ENCODE measurements at regions not wholly inside any gene's neighbourhood (a gene's known extent, or its start where the extent isn't known, plus 50 kb on each side); places are given as distances from the start of the nearest gene placed in this dataset.

DNA sequence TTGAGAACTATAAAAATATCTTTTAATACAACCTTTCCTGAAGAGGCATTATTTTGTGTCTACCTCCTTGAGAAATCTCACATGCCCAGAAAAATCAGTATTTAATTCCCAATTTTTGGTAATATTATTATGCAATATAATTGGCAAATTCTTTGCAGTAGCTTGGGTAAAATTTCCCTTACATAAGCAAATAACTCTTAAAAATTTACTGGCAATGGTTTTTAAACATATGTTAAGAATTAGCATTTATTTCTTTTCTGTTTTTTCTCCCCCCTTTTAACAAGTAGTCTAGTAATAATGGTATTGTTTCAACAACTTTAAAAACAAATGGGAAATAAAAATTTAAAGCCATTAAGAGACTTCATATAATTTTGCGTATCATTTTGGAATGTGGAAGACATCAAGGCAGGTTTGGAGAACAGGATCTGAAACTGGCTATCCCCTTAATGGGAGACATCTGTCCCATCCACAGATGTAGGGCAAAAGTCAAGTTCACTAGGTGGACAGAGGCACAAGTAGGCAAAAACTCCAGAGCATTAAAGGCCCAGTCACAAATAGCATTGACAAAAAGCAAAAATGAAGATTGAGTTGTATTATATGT is 89.6 kb upstream of the AADACL2 start:
- no peaks in the 10 kb centered on the region for H3K9me3 ChIP-seq (ENCODE audit: insufficient read depth in 2 of 2, low read depth in 1 of 2, low read length in 1 of 2)
- no peak overlapping the region for H4K8ac ChIP-seq (ENCODE audit: extremely low read depth, insufficient read depth, low read length)
- H3K9ac ChIP-seq (replicated peaks in 1 of 4; ENCODE audit: extremely low read depth in 1 of 4, low read depth in 3 of 4, low read length in 3 of 4), result no peak overlapping the region
- H3K56ac ChIP-seq (replicated peaks; ENCODE audit: insufficient read length, low read depth, low read length), result no peak overlapping the region
- H3K14ac ChIP-seq (ENCODE audit: insufficient read length), result no peak overlapping the region
- H4K5ac ChIP-seq (ENCODE audit: insufficient read length, low read depth, low read length), result no peak overlapping the region
- no peaks in the 10 kb centered on the region for H3K4me1 ChIP-seq (replicated peaks in 1 of 4; ENCODE audit: control insufficient read depth in 3 of 4, insufficient read depth in 4 of 4, low read length in 3 of 4)
- no peak overlapping the region for H2AK5ac ChIP-seq (ENCODE audit: low read depth, low read length)
- H2BK15ac ChIP-seq (ENCODE audit: low read length), result no peak overlapping the region
- no peak overlapping the region for H2BK12ac ChIP-seq (ENCODE audit: low read depth, low read length)
- H3K36me3 ChIP-seq (ENCODE audit: control insufficient read depth in 2 of 4, insufficient read depth in 4 of 4, low read length in 3 of 4), result no peaks in the 10 kb centered on the region
- FAIRE-seq (no peak), DNase-seq (ENCODE audit: low read depth in 1 of 2, low spot score in 2 of 2) (no peak)
- ChIA-PET POLR2A (ENCODE audit: partially characterized antibody) (no interaction called here), CTCF (ENCODE audit: partially characterized antibody) (no interaction called here)
- TF ChIP-seq POLR2AphosphoS5 (IDR thresholded peaks at IDR 0.05; ENCODE audit: low read depth, low read length) (no peak), YY1 (IDR thresholded peaks at IDR 0.05; ENCODE audit: low read depth, low read length) (no peak), ASH2L (IDR thresholded peaks at IDR 0.05; ENCODE audit: low read length) (no peak), POLR2A (IDR thresholded peaks at IDR 0.05; ENCODE audit: control extremely low read depth in 1 of 2, low read depth in 2 of 2, low read length in 2 of 2) (no peak), CTBP2 (IDR thresholded peaks at IDR 0.05; ENCODE audit: borderline replicate concordance, insufficient read depth, insufficient read length, low read length) (no peak), TEAD4 (IDR thresholded peaks at IDR 0.05; ENCODE audit: low read depth, low read length) (no peak), CBX8 (IDR thresholded peaks at IDR 0.05; ENCODE audit: borderline replicate concordance, low read depth, low read length) (no peak), BCL11A (IDR thresholded peaks at IDR 0.05; ENCODE audit: low read depth in 2 of 2, low read length in 2 of 2) (no peak)
- TF ChIP-seq, protein P1, sequence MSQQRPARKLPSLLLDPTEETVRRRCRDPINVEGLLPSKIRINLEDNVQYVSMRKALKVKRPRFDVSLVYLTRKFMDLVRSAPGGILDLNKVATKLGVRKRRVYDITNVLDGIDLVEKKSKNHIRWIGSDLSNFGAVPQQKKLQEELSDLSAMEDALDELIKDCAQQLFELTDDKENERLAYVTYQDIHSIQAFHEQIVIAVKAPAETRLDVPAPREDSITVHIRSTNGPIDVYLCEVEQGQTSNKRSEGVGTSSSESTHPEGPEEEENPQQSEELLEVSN (IDR thresholded peaks at IDR 0.05), result no peak
- no peak overlapping the region for H3K4me2 ChIP-seq (ENCODE audit: insufficient read depth in 1 of 2, low read depth in 2 of 2, low read length in 2 of 2)
- no peak overlapping the region for H3K4ac ChIP-seq (replicated peaks; ENCODE audit: insufficient read length, low read depth, low read length)
- H3K79me1 ChIP-seq (ENCODE audit: low read depth, low read length), result no peaks in the 10 kb centered on the region
- H3K23ac ChIP-seq (ENCODE audit: insufficient read length), result no peak overlapping the region
- no peak overlapping the region for H2BK120ac ChIP-seq (replicated peaks; ENCODE audit: low read depth, low read length)
- H4K91ac ChIP-seq (replicated peaks; ENCODE audit: insufficient read length, low read length), result no peak overlapping the region
- H3K4me3 ChIP-seq (ENCODE audit: extremely low read depth in 1 of 4, insufficient read depth in 2 of 4, low read depth in 3 of 4, low read length in 4 of 4), result no peak overlapping the region
- no peak overlapping the region for H3K18ac ChIP-seq (ENCODE audit: extremely low read depth, low read length)
- H2BK5ac ChIP-seq (ENCODE audit: low read depth, low read length), result no peak overlapping the region
- no peak overlapping the region for H2AFZ ChIP-seq (ENCODE audit: low read length)
- H4K20me1 ChIP-seq (replicated peaks in 1 of 2; ENCODE audit: control insufficient read depth in 1 of 2, insufficient read depth in 2 of 2, low read length in 2 of 2), result no peaks in the 10 kb centered on the region
- WGBS, 2 experiments (ENCODE audit: extremely low coverage in 1 of 2, insufficient coverage in 1 of 2, insufficient read length in 1 of 2, insufficient replicate concordance in 2 of 2, low coverage in 1 of 2, low lambda C conversion rate in 2 of 2, missing lambda C conversion rate in 1 of 2), result 95% methylated on average over 1 of the region's 1 CpG; no CpG with 5 or more reads in 1 of the 2 experiments
- no peaks in the 10 kb centered on the region for H3K79me2 ChIP-seq (ENCODE audit: control insufficient read depth in 1 of 2, insufficient read depth in 2 of 2, low read length in 2 of 2)
- no peak overlapping the region for H2BK20ac ChIP-seq (ENCODE audit: low read length)
- H3K23me2 ChIP-seq (ENCODE audit: low read depth, low read length), result no peaks in the 10 kb centered on the region
- H3K27ac ChIP-seq (ENCODE audit: low read depth, low read length), result no peak overlapping the region
- H3K27me3 ChIP-seq (replicated peaks in 1 of 4; ENCODE audit: control insufficient read depth in 3 of 4, extremely low read depth in 1 of 4, insufficient read depth in 3 of 4, low read length in 3 of 4), result no peaks in the 10 kb centered on the region
